ENCODE measurements at regions not wholly inside any gene's neighbourhood (a gene's known extent, or its start where the extent isn't known, plus 50 kb on each side); places are given as distances from the start of the nearest gene placed in this dataset.

DNA sequence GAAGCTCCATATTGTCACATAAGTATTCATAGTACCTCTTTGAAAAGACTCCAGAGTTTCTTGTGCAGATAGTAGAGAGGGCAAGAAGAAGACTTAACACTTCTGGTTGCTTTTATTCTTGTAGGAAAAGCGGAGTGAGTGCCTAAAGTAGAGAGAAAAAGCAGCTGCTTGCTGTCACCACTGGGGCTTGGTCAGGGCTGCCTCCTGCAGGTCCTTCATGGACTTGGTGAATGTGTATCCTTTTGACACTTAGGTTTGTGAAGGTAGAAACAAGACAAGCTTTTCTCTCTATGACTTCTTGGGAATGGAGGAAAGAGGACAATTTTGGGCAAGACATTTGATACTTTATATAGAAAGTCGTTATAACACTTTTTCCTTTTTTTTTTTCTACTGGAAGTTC lies 312.8 kb upstream of the FANCL start:
- no peak for TF ChIP-seq PPARA (CRISPR knock-in tag; IDR thresholded peaks at IDR 0.05; ENCODE audit: borderline replicate concordance)
- no peak for TF ChIP-seq ARNTL (CRISPR knock-in tag; IDR thresholded peaks at IDR 0.05; ENCODE audit: borderline replicate concordance, low read depth)
- no peak for TF ChIP-seq TCF4 (CRISPR knock-in tag; IDR thresholded peaks at IDR 0.05; ENCODE audit: borderline replicate concordance)
- no peak for TF ChIP-seq RARB (CRISPR knock-in tag; IDR thresholded peaks at IDR 0.05)
- TF ChIP-seq ISL1 (CRISPR knock-in tag; IDR thresholded peaks at IDR 0.05), result no peak
- TF ChIP-seq, protein P1, sequence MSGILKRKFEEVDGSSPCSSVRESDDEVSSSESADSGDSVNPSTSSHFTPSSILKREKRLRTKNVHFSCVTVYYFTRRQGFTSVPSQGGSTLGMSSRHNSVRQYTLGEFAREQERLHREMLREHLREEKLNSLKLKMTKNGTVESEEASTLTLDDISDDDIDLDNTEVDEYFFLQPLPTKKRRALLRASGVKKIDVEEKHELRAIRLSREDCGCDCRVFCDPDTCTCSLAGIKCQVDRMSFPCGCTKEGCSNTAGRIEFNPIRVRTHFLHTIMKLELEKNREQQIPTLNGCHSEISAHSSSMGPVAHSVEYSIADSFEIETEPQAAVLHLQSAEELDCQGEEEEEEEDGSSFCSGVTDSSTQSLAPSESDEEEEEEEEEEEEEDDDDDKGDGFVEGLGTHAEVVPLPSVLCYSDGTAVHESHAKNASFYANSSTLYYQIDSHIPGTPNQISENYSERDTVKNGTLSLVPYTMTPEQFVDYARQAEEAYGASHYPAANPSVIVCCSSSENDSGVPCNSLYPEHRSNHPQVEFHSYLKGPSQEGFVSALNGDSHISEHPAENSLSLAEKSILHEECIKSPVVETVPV (CRISPR knock-in tag; IDR thresholded peaks at IDR 0.05), result no peak
- TF ChIP-seq BACH2 (CRISPR knock-in tag; IDR thresholded peaks at IDR 0.05; ENCODE audit: borderline replicate concordance), result no peak
- no peak for TF ChIP-seq ZNF70 (CRISPR knock-in tag; IDR thresholded peaks at IDR 0.05)
- TF ChIP-seq, protein P2, sequence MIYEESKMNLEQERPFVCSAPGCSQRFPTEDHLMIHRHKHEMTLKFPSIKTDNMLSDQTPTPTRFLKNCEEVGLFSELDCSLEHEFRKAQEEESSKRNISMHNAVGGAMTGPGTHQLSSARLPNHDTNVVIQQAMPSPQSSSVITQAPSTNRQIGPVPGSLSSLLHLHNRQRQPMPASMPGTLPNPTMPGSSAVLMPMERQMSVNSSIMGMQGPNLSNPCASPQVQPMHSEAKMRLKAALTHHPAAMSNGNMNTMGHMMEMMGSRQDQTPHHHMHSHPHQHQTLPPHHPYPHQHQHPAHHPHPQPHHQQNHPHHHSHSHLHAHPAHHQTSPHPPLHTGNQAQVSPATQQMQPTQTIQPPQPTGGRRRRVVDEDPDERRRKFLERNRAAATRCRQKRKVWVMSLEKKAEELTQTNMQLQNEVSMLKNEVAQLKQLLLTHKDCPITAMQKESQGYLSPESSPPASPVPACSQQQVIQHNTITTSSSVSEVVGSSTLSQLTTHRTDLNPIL (CRISPR knock-in tag; IDR thresholded peaks at IDR 0.05; ENCODE audit: low read depth), result no peak
- no peak for TF ChIP-seq GLIS3 (CRISPR knock-in tag; IDR thresholded peaks at IDR 0.05)
- no peak for TF ChIP-seq CSDC2 (CRISPR knock-in tag; IDR thresholded peaks at IDR 0.05)
- TF ChIP-seq, protein P3, sequence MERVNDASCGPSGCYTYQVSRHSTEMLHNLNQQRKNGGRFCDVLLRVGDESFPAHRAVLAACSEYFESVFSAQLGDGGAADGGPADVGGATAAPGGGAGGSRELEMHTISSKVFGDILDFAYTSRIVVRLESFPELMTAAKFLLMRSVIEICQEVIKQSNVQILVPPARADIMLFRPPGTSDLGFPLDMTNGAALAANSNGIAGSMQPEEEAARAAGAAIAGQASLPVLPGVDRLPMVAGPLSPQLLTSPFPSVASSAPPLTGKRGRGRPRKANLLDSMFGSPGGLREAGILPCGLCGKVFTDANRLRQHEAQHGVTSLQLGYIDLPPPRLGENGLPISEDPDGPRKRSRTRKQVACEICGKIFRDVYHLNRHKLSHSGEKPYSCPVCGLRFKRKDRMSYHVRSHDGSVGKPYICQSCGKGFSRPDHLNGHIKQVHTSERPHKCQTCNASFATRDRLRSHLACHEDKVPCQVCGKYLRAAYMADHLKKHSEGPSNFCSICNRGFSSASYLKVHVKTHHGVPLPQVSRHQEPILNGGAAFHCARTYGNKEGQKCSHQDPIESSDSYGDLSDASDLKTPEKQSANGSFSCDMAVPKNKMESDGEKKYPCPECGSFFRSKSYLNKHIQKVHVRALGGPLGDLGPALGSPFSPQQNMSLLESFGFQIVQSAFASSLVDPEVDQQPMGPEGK (CRISPR knock-in tag; IDR thresholded peaks at IDR 0.05; ENCODE audit: borderline replicate concordance), result no peak
- TF ChIP-seq SNAI2 (CRISPR knock-in tag; IDR thresholded peaks at IDR 0.05), result no peak
- no peak for TF ChIP-seq OSR1 (CRISPR knock-in tag; IDR thresholded peaks at IDR 0.05)
- no peak for TF ChIP-seq ZFP3 (CRISPR knock-in tag; IDR thresholded peaks at IDR 0.05)
- no peak for TF ChIP-seq ZFP30 (CRISPR knock-in tag; IDR thresholded peaks at IDR 0.05)
- no peak for TF ChIP-seq TOX (CRISPR knock-in tag; IDR thresholded peaks at IDR 0.05; ENCODE audit: borderline replicate concordance)
- 0 out of 3 replicates have a peak, but pooled peaks have one; percentile 44 for ATAC-seq

DNA sequence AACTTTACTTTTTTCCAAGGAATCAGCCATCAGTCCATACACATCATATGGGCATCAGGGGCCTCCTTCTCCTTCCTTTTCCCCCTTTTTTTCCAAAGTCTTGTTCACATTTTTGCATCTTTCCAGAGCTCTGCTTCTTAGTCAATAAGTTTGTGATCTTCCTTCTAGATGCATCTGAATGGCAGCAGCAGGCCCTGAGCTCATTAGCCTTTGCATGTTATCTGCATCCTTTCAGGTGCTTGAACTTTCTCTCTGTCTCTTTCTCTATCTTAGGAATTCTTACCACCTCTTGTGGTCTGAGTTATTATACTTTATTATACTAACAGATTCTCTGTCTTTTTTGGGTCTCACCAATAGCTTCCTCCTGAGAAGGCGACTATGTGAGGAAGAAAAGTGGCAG lies 312.4 kb upstream of the FANCL start:
- ATAC-seq, result no peak
- TF ChIP-seq, protein P1 (CRISPR knock-in tag; IDR thresholded peaks at IDR 0.05), result no peak
- TF ChIP-seq ESRRG (CRISPR knock-in tag; IDR thresholded peaks at IDR 0.05) (no peak), BACH2 (CRISPR knock-in tag; IDR thresholded peaks at IDR 0.05; ENCODE audit: borderline replicate concordance) (no peak), ZFP30 (CRISPR knock-in tag; IDR thresholded peaks at IDR 0.05) (no peak), GLIS3 (CRISPR knock-in tag; IDR thresholded peaks at IDR 0.05) (no peak)

DNA sequence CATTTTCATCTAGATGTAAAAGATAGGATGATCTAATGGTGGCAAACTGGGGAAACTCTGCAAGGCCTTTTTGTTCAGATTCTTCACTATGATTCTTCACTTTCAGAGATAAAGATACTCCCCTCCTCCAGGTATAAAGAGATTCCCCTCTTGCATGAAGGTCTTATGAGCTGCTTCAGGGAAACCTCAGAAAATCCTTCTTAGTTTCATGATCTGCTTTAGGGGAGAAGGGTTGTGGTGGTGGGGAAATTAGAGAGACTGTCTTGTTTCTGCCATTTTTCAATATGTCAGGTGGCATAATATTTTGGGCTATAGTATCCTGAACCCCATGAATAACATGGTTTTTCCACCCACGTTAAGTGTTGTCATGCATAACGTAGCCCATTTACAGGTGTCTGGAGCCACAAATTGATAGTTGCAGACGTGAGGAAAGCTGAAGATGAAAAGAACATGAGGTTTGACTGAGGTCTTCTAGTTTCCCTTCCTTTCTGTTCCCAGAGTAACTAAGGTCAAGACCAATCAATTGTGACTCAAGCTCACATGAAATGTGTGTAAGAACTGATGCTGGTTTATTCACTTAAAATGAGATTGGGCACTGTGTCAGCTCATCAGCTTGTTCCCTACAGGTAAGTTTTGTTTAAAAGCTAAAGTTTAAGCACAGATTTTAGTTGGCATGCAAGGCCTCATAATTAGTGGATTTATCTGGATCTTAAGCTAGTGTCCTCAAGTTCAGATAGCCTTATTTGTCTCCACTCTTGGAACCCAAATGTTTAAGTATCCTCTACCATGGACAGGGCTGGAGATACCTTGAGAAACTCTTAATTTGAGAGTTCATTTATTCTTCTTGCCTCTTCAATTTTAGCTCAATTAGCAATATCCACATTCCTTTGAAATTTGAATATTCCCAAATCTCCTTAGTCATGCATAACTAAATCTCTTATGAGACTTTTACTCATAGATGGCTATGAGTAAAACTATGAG lies 304.5 kb upstream of the FANCL start:
- TF ChIP-seq ZFP30 (CRISPR knock-in tag; IDR thresholded peaks at IDR 0.05), result no peak
- no peak for TF ChIP-seq ZNF565 (CRISPR knock-in tag; conservative IDR thresholded peaks at IDR 0.05; ENCODE audit: low read depth)
- TF ChIP-seq, protein P1 (CRISPR knock-in tag; IDR thresholded peaks at IDR 0.05), result no peak
- TF ChIP-seq, protein P4, sequence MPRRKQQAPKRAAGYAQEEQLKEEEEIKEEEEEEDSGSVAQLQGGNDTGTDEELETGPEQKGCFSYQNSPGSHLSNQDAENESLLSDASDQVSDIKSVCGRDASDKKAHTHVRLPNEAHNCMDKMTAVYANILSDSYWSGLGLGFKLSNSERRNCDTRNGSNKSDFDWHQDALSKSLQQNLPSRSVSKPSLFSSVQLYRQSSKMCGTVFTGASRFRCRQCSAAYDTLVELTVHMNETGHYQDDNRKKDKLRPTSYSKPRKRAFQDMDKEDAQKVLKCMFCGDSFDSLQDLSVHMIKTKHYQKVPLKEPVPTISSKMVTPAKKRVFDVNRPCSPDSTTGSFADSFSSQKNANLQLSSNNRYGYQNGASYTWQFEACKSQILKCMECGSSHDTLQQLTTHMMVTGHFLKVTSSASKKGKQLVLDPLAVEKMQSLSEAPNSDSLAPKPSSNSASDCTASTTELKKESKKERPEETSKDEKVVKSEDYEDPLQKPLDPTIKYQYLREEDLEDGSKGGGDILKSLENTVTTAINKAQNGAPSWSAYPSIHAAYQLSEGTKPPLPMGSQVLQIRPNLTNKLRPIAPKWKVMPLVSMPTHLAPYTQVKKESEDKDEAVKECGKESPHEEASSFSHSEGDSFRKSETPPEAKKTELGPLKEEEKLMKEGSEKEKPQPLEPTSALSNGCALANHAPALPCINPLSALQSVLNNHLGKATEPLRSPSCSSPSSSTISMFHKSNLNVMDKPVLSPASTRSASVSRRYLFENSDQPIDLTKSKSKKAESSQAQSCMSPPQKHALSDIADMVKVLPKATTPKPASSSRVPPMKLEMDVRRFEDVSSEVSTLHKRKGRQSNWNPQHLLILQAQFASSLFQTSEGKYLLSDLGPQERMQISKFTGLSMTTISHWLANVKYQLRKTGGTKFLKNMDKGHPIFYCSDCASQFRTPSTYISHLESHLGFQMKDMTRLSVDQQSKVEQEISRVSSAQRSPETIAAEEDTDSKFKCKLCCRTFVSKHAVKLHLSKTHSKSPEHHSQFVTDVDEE (CRISPR knock-in tag; IDR thresholded peaks at IDR 0.05), result no peak
- TF ChIP-seq ISL1 (CRISPR knock-in tag; IDR thresholded peaks at IDR 0.05), result no peak
- TF ChIP-seq, protein P3 (CRISPR knock-in tag; IDR thresholded peaks at IDR 0.05; ENCODE audit: borderline replicate concordance), result no peak
- no peak for TF ChIP-seq CSDC2 (CRISPR knock-in tag; IDR thresholded peaks at IDR 0.05)
- no peak for TF ChIP-seq ZFP3 (CRISPR knock-in tag; IDR thresholded peaks at IDR 0.05)
- no peak for TF ChIP-seq TCF4 (CRISPR knock-in tag; IDR thresholded peaks at IDR 0.05; ENCODE audit: borderline replicate concordance)
- ATAC-seq, result no peak
